ENCODE measurements at regions not wholly inside any gene's neighbourhood (a gene's known extent, or its start where the extent isn't known, plus 50 kb on each side); places are given as distances from the start of the nearest gene placed in this dataset.

- TF ChIP-seq CTCF (IDR thresholded peaks at IDR 0.05; ENCODE audit: low read depth, low read length) = no peak
- TF ChIP-seq, protein P1, sequence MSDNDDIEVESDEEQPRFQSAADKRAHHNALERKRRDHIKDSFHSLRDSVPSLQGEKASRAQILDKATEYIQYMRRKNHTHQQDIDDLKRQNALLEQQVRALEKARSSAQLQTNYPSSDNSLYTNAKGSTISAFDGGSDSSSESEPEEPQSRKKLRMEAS (IDR thresholded peaks at IDR 0.05; ENCODE audit: low read depth, low read length) = no peak
These were observed 288.0 kb upstream of the AKR1E2 start for GRCh38 chr10:4538016-4538415.

Measured in NB4 (cell line).